B cell (primary cell): ENCODE measurements at regions not wholly inside any gene's neighbourhood (a gene's known extent, or its start where the extent isn't known, plus 50 kb on each side); places are given as distances from the start of the nearest gene placed in this dataset.

Experiments used
- ATAC-seq: fragments of 200-7000 bp; cut with Tn5 transposase; one replicate; pipeline ENCODE4 v1.10.0; 2021; ENCODE audit warnings: low read depth, mild to moderate bottlenecking, moderate number of reproducible peaks, moderate library complexity
- CTCF ChIA-PET: fragments of 350-600 bp; sonication (Branson Sonifier 250); formaldehyde crosslinking; loops from one replicate; lab custom pipeline; 2021; ENCODE audit warnings: antibody characterized with exemption, inconsistent platforms; lab: Charles Lee
- POLR2A ChIA-PET: fragments of 350-600 bp; sonication (Branson Sonifier 250); formaldehyde crosslinking; loops from one replicate; lab custom pipeline; 2021; ENCODE audit warnings: antibody characterized with exemption; lab: Charles Lee
- DNase-seq: peaks from one replicate; pipeline ENCODE4 v3.0.0; 2013
- H2AFZ ChIP-seq: 2 replicates; pipeline ENCODE4 v1.6.1; 2012; ENCODE audit warnings: mild to moderate bottlenecking, low read depth, low read length; ENCODE audit not compliant: insufficient read depth, poor library complexity, severe bottlenecking
- H3K27ac ChIP-seq, 2 donors: 1 replicate in 1 of 2; 2 replicates in 1 of 2; pipeline ENCODE4 v1.5.1; 2012 to 2013; ENCODE audit warnings: low read length in 2 of 2, mild to moderate bottlenecking in 2 of 2, moderate library complexity in 1 of 2
- H3K27me3 ChIP-seq, 4 experiments: fragments of 200-600 bp in 1 of 4; sonication (generic) in 1 of 4; replicated peaks in 1 of 4; 1 replicate in 2 of 4; 2 replicates in 2 of 4; pipeline versions ENCODE4 v1.6.1 to v1.7.0; 2013 to 2016; ENCODE audit warnings: low read length in 3 of 4, mild to moderate bottlenecking in 2 of 4, mixed read lengths in 1 of 4, moderate library complexity in 1 of 4; ENCODE audit not compliant: insufficient read depth in 4 of 4, control insufficient read depth in 3 of 4; ENCODE audit errors: control extremely low read depth in 1 of 4
- H3K36me3 ChIP-seq, 2 experiments: replicated peaks in 1 of 2; 1 replicate in 1 of 2; 2 replicates in 1 of 2; pipeline versions ENCODE4 v1.6.1 to v1.7.1; 2013; ENCODE audit warnings: low read length in 1 of 2; ENCODE audit not compliant: insufficient read depth in 2 of 2, control insufficient read depth in 1 of 2; ENCODE audit errors: control extremely low read depth in 1 of 2, extremely low read depth in 1 of 2
- H3K4me1 ChIP-seq, 2 donors: fragments of 200-600 bp in 1 of 2; sonication (generic) in 1 of 2; 1 replicate in 1 of 2; 2 replicates in 1 of 2; pipeline versions ENCODE4 v1.5.1 to v1.6.1; 2013 to 2017; ENCODE audit warnings: low read length in 2 of 2; ENCODE audit not compliant: control insufficient read depth in 2 of 2, insufficient read depth in 2 of 2
- H3K4me2 ChIP-seq: replicated peaks from 2 replicates; pipeline ENCODE3; 2012; ENCODE audit warnings: mild to moderate bottlenecking, low read depth, low read length; ENCODE audit not compliant: poor library complexity, severe bottlenecking
- H3K4me3 ChIP-seq, 5 experiments: fragments of 200-600 bp in 1 of 5; sonication (generic) in 1 of 5; 1 replicate in 3 of 5; 2 replicates in 2 of 5; pipeline versions ENCODE4 v1.5.1 to v1.7.0; 2011 to 2016; ENCODE audit warnings: low read length in 4 of 5, mild to moderate bottlenecking in 4 of 5, low read depth in 2 of 5, control low read depth in 1 of 5, moderate library complexity in 1 of 5; ENCODE audit not compliant: insufficient read depth in 1 of 5; ENCODE audit errors: control extremely low read depth in 1 of 5, extremely low read depth in 1 of 5
- H3K79me2 ChIP-seq: fragments of 200-600 bp; sonication (generic); one replicate; pipeline ENCODE4 v1.6.0; 2016; ENCODE audit warnings: low read length; ENCODE audit not compliant: control insufficient read depth, insufficient read depth
- H3K9ac ChIP-seq: fragments of 200-600 bp; sonication (generic); 2 replicates; pipeline ENCODE4 v1.6.1; 2017; ENCODE audit warnings: mild to moderate bottlenecking, low read length, moderate library complexity
- H3K9me3 ChIP-seq, 3 donors: one replicate each; pipeline versions ENCODE4 v1.6.1 to v1.7.1; 2013; ENCODE audit warnings: low read length in 2 of 3; ENCODE audit not compliant: control insufficient read depth in 2 of 3, insufficient read depth in 1 of 3; ENCODE audit errors: control extremely low read depth in 1 of 3
- H4K20me1 ChIP-seq: 2 replicates; pipeline ENCODE4 v1.6.0; 2012; ENCODE audit warnings: mild to moderate bottlenecking, low read length; ENCODE audit not compliant: insufficient read depth, control insufficient read depth, poor library complexity, severe bottlenecking
- H3K27ac Mint-ChIP-seq: one replicate; pipeline ENCODE4 v1.8.0; 2021; ENCODE audit warnings: mixed read lengths
- H3K27me3 Mint-ChIP-seq: one replicate; pipeline ENCODE4 v1.8.0; 2021; ENCODE audit warnings: mixed read lengths
- H3K4me1 Mint-ChIP-seq: one replicate; pipeline ENCODE4 v1.8.0; 2021; ENCODE audit warnings: mixed read lengths
- H3K4me3 Mint-ChIP-seq: one replicate; pipeline ENCODE4 v1.8.0; 2021; ENCODE audit warnings: mixed read lengths
- H3K9me3 Mint-ChIP-seq: one replicate; pipeline ENCODE4 v1.8.0; 2022; ENCODE audit warnings: mixed read lengths; ENCODE audit not compliant: insufficient read depth
- CTCF ChIP-seq: fragments of 200-600 bp; IDR thresholded peaks from one replicate; pipeline ENCODE4 v1.8.0; 2022; ENCODE audit warnings: antibody characterized with exemption, mild to moderate bottlenecking
- EZH2 ChIP-seq: IDR thresholded peaks from 2 replicates; pipeline ENCODE4 v1.6.1; 2012; ENCODE audit warnings: borderline replicate concordance, low read depth, mild to moderate bottlenecking, moderate library complexity, low read length; ENCODE audit not compliant: insufficient read depth, poor library complexity, severe bottlenecking
- WGBS: methylation state at CpG from one replicate; pipeline ENCODE4 v1.1.5; 2013; ENCODE audit warnings: missing lambda C conversion rate; ENCODE audit not compliant: insufficient coverage; 5-methylcytosine and 5-hydroxymethylcytosine counted together
- intact Hi-C: fragments of 100-400 bp; cut with micrococcal nuclease; formaldehyde crosslinking; loops from one replicate; pipeline ENCODE4 v1.10.0; 2022

- WGBS, result 70% methylated on average over 2 of the region's 3 CpGs
- Histone ChIP-seq H3K4me3 (no peak overlapping the region), H2AFZ (no peak overlapping the region), H3K27ac (no peak overlapping the region), H3K9ac (no peak overlapping the region), H4K20me1 (no peaks in the 10 kb centered on the region), H3K4me2 (no peak overlapping the region), H3K79me2 (no peaks in the 10 kb centered on the region), H3K9me3 (peaks cover 0 to 12% (median 0%) of the 10 kb centered on the region in 3 donors), H3K27me3 (no peaks in the 10 kb centered on the region), H3K36me3 (no peaks in the 10 kb centered on the region), H3K4me1 (no peaks in the 10 kb centered on the region)
- no peak overlapping the region for H3K4me3 Mint-ChIP-seq
- no peak for TF ChIP-seq CTCF
- no peak for TF ChIP-seq EZH2
- POLR2A ChIA-PET, result no interaction called here
- no peaks in the 10 kb centered on the region for H3K27me3 Mint-ChIP-seq
- intact Hi-C loops, result no loop called here
- ATAC-seq, result no peak
- peaks cover 3% of the 10 kb centered on the region for H3K9me3 Mint-ChIP-seq
- no peaks in the 10 kb centered on the region for H3K4me1 Mint-ChIP-seq
- DNase-seq, result no peak
- H3K27ac Mint-ChIP-seq, result no peak overlapping the region
- CTCF ChIA-PET, result no interaction called here
These were observed 176.6 kb upstream of the MKI67 start for GRCh38 chr10:128302808-128303207.

GRCh38 chr10:128304271-128304670, 178.0 kb upstream of the MKI67 start:
- ATAC-seq (no peak), DNase-seq (no peak)
- 64% methylated on average over 3 of the region's 5 CpGs for WGBS
- no peak overlapping the region for H3K9ac ChIP-seq
- ChIA-PET CTCF (no interaction called here), POLR2A (no interaction called here)
- no peak overlapping the region for H3K4me3 Mint-ChIP-seq
- peaks cover 3% of the 10 kb centered on the region for H3K9me3 Mint-ChIP-seq
- H3K36me3 ChIP-seq, result no peaks in the 10 kb centered on the region
- no peak for TF ChIP-seq CTCF
- no peak for TF ChIP-seq EZH2
- no peak overlapping the region for H3K27ac Mint-ChIP-seq
- peaks cover 0 to 16% (median 0%) of the 10 kb centered on the region in 3 donors for H3K9me3 ChIP-seq
- intact Hi-C loops, result no loop called here
- no peak overlapping the region for H3K4me3 ChIP-seq
- no peak overlapping the region for H3K27ac ChIP-seq
- H3K27me3 ChIP-seq, result no peaks in the 10 kb centered on the region
- no peaks in the 10 kb centered on the region for H4K20me1 ChIP-seq
- no peaks in the 10 kb centered on the region for H3K79me2 ChIP-seq
- H3K4me1 Mint-ChIP-seq, result no peaks in the 10 kb centered on the region
- no peak overlapping the region for H3K4me2 ChIP-seq
- H2AFZ ChIP-seq, result no peak overlapping the region
- H3K27me3 Mint-ChIP-seq, result no peaks in the 10 kb centered on the region
- no peaks in the 10 kb centered on the region for H3K4me1 ChIP-seq
